ENCODE measurements at regions not wholly inside any gene's neighbourhood (a gene's known extent, or its start where the extent isn't known, plus 50 kb on each side); places are given as distances from the start of the nearest gene placed in this dataset.

DNA sequence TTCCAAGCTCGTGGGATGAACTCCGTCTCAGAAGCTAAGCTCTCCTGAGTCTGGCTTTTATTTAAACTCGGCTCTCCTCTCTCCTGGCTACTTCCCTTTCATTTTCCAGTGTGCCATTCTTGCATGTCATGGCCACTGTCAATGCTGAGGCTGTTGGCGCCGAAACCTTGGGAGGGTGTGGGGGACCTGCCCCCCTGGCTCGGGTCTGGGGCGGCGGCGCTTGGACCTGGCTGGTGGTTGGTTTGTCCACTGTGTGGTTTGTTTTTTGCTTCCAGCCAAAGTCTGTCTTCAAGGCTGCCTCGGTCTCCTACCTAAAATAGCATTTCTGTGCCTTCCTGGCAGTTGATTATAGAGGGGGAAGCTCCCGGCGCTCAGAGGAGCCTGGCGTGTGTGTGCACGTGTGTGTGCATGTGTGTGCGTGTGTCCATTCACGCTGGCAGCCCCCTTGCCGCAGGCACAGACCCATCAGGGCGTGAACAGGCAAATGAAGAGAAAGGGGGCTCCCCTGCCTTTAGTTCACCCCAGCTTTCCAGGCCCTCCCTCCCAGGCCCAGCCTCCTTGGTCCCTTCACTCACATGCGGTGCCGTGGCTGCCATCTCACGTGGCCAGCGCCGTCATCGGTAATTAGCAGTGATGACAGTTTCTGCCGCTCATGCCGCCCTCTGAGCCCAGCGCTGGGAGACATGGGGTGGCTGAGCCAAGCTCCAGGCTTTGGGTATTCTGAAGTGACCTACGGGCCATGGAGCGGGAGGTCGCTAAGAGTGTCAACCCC lies 179.9 kb downstream of the SEC14L1 start:
- no peak for DNase-seq (ENCODE audit: low read depth in 2 of 2, low spot score in 1 of 2)

DNA sequence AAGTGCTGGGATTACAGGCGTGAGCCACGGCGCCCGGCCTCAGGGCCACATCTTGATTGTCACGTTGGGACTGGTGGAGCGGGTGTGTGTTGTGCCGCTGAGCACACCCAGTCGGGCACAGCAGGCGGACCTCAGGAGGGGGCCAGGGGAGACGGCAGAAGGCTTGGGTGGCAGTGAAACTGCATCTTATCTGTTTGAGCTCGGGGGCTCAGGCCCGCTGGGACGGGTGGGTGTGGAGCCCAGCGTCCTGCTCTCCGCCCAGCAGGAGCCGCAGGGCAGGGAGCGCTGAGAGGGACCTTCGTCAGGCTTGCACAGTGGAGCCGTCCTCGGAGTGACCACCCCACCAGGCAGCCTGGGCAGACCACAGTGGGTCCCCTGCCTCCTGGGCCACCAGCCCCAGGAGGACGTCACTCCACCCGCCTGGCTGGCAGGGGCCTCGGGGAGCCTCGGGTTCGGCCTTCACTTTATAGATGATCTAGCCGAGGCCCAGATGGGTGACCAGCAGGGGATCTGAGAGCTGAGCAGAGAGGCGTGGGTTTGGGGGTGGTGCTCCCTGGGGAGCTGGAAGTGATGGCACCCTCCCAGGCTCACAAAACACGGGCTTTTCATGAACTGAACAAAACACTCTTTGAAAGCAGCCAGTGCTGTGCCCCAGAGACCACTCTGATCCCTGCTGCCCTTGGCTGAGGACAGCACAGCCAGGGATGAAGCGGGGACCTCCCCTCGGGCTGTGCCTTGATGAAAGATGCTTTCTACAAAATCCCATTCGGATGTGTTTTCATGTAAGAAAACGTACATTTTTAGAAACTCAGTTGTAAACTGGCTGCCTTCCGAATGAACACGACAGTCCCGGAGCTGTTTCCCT lies 181.1 kb downstream of the SEC14L1 start:
- DNase-seq (ENCODE audit: low read depth in 2 of 2, low spot score in 1 of 2): no peak

DNA sequence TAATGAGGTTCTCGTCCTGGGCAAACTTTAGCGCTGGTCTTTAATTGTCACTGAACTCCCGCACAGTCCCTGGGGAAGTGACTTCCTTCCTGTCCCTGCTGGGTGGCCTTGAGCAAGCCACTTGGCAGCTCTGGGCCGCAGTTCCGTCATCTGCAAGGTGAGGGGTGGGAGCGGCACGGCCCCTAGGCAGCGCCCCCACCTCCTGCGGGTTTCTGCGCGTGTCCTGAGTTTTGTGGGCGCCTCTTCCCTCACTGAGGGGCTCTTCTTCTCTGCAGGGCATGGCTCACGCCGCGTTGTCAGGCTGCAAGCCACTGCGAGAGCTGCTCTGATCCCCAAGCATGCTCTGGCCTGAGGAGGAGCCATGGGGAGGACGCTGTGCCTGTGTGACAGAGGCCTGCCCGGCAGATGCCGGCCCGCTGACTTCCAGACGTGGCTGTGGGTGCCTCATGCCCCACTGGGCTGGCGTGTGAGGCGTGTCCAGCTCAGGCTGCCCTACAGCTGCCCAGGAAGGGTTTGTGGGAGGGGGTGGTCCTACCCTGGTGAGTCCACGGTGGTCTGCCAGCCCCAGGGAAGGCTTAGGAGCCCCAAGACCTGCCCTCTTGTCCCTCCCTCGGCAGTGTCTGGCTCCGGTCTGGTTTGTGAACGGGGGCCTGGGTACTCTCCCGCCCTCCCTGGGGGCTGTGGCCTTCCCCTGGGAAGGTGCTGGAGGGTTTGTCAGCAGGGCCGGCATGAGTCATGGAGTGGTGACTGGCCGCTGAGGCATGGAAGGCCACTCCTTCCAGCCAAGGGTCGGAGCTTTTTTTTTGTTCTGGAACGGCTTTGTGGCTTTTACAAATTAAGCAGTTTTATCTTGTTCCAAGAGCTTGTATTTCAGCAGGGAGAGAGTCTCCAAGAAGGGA lies 182.0 kb downstream of the SEC14L1 start:
- DNase-seq (ENCODE audit: low read depth in 2 of 2, low spot score in 1 of 2): no peak

DNA sequence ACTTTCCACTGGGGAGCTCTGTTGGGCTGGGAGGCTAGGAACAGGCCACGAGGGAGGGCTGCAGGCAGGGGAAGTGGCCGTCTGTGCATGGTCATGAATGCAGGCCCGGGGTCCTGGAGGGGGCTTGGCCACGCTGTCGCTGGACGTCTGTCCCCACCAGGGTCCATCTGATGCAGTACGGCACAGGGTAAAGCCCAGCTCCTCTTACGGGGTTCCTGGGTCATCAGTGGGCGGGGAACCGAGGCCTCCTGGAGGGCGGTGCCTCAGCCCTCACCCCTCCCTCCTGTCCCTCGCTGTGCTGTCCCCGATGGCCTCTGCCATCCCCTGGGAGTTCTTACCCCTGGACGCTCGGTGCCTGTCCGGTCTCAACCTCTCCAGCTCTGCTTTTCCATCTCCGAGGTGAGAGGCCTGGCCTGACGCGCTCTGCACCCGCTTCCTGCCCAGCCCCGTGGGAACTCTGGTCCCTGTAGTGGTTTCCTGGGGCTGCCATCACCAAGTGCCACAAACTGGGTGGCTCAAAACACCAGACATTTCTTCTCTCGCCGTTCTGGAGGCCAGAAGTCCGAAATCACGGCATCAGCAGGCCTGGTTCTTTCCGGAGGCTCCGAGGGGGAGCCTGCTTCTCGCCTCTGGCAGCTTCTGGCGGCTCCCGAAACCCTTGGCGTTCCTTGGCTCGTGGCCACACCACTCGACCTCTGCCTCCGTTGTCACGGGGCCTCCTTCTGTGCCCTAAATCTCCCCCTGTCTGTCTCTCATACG lies 182.8 kb downstream of the SEC14L1 start:
- no peak for DNase-seq (ENCODE audit: low read depth in 2 of 2, low spot score in 1 of 2)

DNA sequence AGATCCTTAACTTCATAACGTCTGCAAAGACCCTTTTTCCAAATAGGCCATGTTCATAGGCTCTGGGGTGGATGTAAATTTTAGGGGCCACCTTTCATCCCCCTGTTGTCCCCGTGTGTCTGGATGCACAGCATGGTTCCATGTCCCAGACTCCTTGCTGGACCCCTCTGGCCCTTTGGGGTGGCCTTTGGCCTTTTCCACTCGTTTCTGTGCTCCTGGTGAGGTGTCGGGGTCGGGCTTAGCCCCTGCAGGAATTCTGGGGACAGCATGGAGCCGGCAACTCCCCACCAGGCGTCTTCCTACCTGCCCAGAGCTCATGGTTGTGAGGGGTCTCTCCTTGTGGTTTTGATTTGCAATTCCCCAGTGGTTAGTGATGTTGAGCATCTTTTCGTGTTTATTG lies 183.5 kb downstream of the SEC14L1 start:
- DNase-seq (ENCODE audit: low read depth in 2 of 2, low spot score in 1 of 2): no peak

DNA sequence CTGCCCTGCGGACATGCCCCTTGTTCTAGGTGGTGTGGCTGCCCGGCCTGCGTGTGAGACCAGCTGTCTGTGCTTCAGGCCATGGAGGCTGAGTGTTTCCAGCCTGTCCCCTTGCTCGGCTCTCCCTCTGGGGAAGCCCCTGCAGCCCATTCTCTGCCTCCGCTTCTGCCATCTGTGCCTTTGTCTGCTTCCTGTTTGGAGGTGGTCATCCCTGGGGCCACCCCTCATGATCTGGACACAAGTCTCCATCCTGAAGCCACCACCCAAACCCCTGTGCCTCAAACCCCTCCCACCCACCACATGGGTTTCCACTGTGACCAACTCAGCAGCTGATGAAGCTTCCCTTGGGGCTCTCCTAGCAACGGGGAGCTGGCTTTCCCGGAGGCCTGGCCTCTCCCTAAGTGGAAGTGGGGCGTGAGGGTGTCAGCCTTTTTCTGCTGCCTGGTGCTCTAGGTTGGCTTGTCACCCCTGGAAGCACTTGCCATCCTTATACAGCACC lies 184.9 kb downstream of the SEC14L1 start:
- no peak for DNase-seq (ENCODE audit: low read depth in 2 of 2, low spot score in 1 of 2)

DNA sequence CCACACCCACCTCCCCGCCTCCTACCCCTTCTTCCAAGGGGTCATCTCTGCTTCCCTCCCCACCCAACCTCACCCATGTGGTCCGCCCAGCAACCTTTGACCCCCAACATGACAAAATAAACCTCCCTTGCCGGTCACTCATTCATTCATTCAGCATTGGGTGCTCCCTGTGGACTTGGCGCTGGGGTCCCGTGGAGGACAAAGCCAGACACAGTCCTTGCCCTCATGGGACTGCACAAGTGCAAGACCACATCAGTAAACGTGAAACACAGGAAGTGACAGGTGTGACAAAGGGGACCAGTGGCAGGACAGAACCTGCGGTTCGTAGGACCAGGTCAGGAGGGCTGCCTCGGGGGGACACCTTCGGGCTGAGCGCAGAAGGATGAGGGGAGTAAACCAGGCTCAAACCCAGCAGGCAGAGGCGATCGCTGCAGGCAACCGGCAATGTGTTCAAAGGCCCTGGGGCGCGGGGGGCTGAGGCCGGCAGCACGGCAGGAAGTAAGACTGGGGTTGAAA lies 185.4 kb downstream of the SEC14L1 start:
- no peak for DNase-seq (ENCODE audit: low read depth in 2 of 2, low spot score in 1 of 2)

DNA sequence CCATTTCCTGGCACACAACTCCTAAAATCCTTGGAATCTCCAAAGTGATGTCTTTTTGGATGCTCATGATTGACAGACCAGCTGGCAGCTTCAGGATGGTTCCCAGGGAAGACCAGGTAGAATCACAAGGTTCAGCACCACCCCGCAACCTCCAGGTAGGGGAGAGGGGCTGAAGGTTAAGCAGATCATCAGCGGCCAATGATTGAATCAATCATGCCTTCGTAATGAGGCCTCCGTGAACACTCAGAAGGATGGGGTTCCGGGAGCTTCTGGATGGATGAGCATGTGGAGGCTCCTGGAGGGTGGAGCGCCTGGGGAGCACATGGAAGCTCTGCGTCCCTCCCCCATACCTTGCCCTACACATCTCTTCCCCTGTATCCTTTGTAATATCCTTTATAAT lies 185.9 kb downstream of the SEC14L1 start:
- no peak for DNase-seq (ENCODE audit: low read depth in 2 of 2, low spot score in 1 of 2)

DNA sequence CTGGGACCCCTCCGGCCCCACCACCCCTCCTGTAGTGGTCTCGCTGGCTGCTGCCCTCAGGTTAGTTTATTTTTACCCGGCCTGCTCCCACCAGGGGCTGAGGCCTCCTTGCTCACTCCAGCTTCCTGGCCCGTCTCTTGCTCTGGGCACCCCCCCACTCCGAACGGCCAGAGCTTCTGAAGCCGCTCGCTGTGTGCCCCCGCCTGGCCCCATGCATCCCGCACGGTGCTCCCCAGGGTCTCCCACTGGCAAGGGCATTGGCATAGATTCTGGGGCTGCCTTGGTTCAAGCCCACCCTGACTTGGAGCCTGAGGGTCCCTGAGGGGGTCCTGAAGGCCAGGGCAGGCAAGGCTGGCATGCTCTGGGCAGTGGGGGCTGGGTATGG lies 186.4 kb downstream of the SEC14L1 start:
- DNase-seq (ENCODE audit: low read depth in 2 of 2, low spot score in 1 of 2): no peak

DNA sequence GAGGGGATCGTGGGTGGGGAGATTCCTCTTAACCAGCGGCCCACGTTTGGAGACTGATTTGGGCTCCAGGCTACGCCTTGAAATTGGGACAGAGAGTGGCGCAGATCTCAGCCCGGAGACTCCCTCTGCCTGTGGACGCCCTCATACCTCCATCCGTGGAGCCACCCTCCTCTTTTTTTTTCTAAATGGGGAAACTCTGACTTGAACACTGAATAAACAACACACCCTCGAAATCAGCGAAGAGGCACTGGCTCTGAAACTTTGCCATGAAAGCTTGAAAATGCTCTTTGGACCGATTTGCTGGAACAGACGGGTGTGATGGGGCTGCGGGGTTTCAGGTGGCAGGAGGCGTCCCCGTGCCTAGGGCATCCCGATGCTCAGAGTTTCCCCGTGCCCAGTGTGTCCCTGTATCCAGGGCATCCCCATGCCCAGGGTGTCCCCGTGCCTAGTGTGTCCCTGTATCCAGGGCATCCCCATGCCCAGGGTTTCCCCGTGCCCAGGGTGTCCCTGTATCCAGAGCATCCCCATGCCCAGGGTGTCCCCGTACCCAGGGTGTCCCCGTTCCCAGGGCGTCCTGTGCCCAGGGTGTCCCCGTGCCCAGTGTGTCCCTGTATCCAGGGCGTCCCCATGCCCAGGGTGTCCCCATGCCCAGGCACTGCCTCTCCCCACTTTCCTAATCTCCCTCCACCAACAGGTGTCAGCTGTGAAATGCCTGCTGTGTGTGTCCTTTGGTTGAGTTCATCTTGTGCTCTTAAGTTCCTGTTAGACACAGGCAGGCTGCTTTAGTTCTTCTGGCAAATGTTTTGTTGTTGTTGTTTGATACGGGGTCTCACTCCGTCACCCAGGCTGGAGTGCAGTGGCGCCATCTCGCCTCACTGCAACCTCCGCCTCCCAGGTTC lies 187.0 kb downstream of the SEC14L1 start:
- DNase-seq (ENCODE audit: low read depth in 2 of 2, low spot score in 1 of 2): no peak

DNA sequence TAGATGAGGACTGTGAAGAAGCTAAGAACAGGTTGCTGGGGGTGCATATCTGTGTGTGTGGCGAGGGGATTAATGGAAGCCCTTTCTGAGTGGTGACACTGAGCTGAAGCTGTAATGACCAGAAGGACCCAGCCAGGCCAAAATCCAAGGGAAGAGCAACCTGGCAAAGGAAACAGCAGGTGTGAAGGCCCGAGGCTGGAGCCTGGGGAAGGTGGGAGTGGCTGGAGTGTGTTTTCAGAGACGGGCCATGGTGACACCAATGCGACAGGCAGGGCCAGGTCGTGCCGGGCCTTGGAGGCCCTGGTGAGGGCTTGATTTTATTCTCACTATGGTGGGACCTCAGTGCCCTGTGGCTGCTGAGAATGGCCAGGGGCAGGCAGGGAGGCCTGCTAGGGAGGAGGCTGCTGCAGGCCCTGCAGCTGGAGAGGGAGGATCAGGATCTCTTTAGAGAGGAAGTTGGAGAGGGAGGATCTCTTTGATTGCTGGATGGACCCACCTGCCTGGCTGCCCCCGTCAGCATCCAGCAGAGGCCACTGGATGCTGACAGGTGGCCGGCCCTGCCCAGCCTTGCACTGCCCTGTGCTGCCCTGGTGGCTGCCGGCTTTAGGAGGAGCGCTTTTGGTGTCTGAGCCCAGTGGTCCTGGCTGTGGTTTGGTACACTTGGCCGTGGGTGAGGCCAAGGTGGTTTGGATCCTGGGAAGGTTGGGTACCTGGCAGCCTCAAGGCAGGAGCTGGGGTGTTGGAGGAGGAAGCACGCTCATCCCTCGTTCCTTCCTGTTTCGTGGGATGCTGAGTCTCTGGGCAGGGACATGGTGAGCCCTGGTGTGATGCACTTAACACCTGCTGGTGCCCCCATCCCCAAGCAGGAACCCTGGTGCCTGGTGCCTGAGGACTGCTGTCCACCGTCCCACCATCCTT lies 188.3 kb downstream of the SEC14L1 start:
- DNase-seq (ENCODE audit: low read depth in 2 of 2, low spot score in 1 of 2): no peak

DNA sequence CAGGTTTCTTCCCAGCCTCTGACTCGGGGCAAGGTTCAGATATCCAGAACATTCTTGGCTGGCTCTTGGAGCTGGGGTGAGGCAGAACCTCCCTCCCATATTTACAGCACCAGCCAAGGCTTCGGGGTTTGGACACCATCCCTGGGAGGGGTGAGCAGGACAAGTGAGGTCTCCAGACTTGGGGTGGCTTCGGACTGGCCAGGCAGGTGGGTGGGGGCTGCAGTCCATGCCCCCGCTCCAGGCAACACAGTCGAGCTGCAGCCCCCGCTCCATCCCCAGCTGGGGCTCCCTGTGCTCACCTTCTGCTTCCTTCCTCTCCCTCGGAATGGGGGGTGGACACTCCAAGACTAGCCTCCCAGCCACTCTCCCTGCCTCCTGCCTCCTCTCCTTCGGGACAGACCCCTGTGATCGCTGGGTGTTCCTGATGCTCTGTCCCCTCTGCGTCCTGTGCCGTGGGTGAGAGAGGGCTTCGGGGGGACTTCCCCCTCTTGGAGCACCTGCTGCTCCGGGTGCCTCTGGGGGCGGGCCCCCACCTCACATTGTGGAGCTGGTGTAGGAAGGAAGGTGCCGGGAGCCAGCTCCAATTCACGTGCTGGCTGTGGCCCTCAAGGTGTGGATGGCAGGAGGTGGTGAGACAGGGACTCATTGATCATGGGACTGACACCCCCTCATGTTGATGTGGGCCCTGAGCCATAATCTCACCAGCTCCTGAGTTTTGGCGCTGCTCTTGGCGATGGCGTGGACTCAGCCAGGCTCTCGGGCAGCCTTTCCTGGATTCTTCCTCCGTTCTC lies 189.2 kb downstream of the SEC14L1 start:
- no peak for DNase-seq (ENCODE audit: low read depth in 2 of 2, low spot score in 1 of 2)

DNA sequence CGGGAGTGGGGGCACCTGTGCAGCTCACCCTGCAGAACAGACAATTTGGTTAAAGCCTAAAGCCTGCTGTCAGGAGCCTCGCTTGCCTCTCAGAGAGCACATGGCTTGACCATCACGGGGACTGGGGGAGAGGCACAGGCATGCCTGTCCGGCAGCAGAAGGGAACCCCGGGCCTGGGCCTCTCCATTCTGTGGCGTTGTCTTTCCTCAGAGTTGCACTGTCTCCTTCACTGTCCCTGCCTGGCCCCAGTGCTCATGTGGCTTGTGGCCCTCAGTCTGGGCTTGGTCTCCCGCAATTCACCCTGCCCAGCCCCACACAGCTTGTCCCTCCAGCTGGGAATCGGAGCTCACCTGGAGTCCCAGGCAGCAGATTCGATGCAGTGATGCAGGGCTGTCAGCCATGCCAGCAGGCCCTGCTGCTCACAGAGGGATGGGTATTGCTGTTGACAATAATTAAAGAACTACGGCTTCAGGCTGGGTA lies 189.9 kb downstream of the SEC14L1 start:
- DNase-seq (ENCODE audit: low read depth in 2 of 2, low spot score in 1 of 2): no peak

DNA sequence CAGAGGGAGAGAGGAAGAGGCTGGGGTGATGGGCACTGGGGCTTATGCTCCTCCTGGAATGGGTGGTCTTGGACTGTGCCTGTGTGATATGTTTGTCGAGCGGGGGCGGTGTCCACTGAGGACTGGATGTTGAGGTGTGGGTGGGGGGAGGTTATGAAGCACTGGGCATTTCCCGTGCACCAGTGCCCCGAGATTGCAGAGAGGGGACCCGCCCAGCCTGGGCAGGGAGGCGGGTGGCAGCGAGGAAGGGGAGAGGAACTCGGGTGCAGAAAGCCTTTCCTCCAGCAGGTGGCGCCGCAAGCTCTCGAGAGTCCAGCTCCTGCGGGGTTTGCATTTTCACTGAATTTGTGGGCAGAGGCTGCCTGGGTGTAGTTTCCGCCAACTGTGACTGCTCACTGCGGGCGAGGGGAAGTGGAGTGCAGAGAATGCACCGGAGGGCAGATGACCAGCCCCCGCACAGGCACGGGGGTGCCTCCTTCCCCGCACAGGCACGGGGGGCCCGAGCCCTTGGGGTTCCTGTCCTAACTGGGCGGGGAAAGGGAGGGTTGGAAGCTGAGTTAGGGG lies 190.6 kb downstream of the SEC14L1 start:
- DNase-seq (ENCODE audit: low read depth in 2 of 2, low spot score in 1 of 2): peak; percentile 89 to 97

DNA sequence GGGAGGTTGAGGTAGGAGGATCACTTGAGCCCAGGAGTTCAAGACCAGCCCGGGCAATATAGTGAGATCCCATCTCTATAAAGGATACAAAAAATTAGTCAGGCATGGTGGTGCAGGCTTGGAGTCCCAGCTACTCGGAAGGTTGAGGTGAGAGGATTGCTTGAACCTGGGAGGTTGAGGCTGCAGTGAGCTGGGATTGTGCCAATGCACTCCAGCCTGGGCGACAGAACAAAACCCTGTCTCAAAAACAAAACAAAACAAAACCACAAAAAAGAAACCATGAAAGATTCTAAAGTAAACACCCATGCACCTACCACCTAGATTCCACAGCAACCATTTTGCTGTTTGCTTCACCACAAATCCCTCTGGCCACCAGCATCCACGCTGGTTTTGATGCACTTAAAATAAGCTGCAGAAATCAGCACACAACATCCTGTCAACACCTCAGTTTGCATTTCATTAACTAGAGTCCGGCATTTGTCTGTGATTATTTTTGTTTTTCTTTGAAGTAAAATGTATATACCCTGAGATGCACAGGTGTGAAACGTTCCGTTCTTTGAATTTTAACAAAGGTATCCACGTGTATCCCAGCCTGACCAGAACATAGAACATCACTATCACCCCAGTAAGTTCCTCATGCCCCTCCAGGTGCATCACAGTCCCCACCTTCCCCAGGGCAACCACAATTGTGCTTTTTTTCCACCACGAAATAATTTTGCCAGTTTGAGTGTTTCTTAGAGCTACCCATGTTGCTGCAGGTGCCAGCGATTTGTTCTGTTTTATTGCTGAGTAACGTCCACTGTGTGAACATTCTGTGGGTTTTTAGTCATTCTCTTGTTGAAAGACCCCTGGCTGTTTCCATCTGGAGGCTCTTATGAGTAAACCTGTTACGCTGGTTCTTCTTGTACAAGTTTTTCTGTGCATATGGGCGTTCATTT lies 191.5 kb downstream of the SEC14L1 start:
- no peak for DNase-seq (ENCODE audit: low read depth in 2 of 2, low spot score in 1 of 2)
